Natural killer cell (primary cell): ENCODE measurements at regions not wholly inside any gene's neighbourhood (a gene's known extent, or its start where the extent isn't known, plus 50 kb on each side); places are given as distances from the start of the nearest gene placed in this dataset.

Source experiments
- ATAC-seq, 3 donors: fragments of 150-1000 bp in 2 of 3; fragments of 200-7000 bp in 1 of 3; cut with Tn5 transposase; 1 replicate in 1 of 3; 2 replicates in 2 of 3; pipeline ENCODE4 v1.10.0; 2021; ENCODE audit warnings: mild to moderate bottlenecking in 2 of 3, moderate library complexity in 2 of 3
- DNase-seq, 2 donors: peaks; one replicate each; pipeline versions ENCODE4 v3.0.0 to v3.0.0-alpha.2; 2013 to 2021; ENCODE audit warnings: mixed read lengths in 1 of 2
- H3K27ac ChIP-seq: one replicate; pipeline ENCODE4 v1.5.1; 2013; ENCODE audit warnings: mild to moderate bottlenecking, low read length
- H3K27me3 ChIP-seq: one replicate; pipeline ENCODE4 v1.6.1; 2013; ENCODE audit warnings: low read length; ENCODE audit not compliant: control insufficient read depth, insufficient read depth
- H3K36me3 ChIP-seq: one replicate; pipeline ENCODE4 v1.6.1; 2013; ENCODE audit warnings: low read length; ENCODE audit not compliant: control insufficient read depth, insufficient read depth
- H3K4me1 ChIP-seq: one replicate; pipeline ENCODE4 v1.6.1; 2013; ENCODE audit warnings: low read length; ENCODE audit not compliant: control insufficient read depth, insufficient read depth
- H3K4me3 ChIP-seq: one replicate; pipeline ENCODE4 v1.5.1; 2013; ENCODE audit warnings: low read length
- H3K9me3 ChIP-seq: one replicate; pipeline ENCODE4 v1.6.1; 2013; ENCODE audit warnings: low read length; ENCODE audit not compliant: control insufficient read depth, insufficient read depth
- H3K27ac Mint-ChIP-seq, 2 donors: one replicate each; pipeline ENCODE4 v1.8.0; 2022; ENCODE audit warnings: mild to moderate bottlenecking in 2 of 2, mixed read lengths in 2 of 2, moderate library complexity in 1 of 2
- H3K27me3 Mint-ChIP-seq, 2 donors: one replicate each; pipeline ENCODE4 v1.8.0; 2022; ENCODE audit warnings: low read depth in 2 of 2, mixed read lengths in 2 of 2
- H3K36me3 Mint-ChIP-seq: one replicate; pipeline ENCODE4 v1.8.0; 2022; ENCODE audit warnings: mixed read lengths
- H3K4me1 Mint-ChIP-seq, 2 donors: one replicate each; pipeline ENCODE4 v1.8.0; 2022; ENCODE audit warnings: mixed read lengths in 2 of 2
- H3K4me3 Mint-ChIP-seq: one replicate; pipeline ENCODE4 v1.8.0; 2022; ENCODE audit warnings: mild to moderate bottlenecking, moderate library complexity, mixed read lengths
- H3K9me3 Mint-ChIP-seq, 2 donors: one replicate each; pipeline ENCODE4 v1.8.0; 2022; ENCODE audit warnings: mixed read lengths in 2 of 2
- CTCF ChIP-seq: fragments of 200-600 bp; IDR thresholded peaks from one replicate; pipeline ENCODE4 v1.8.0; 2022; ENCODE audit warnings: antibody characterized with exemption
- WGBS: methylation state at CpG from one replicate; pipeline ENCODE4 v1.1.7; 2013; ENCODE audit warnings: missing lambda C conversion rate; ENCODE audit not compliant: insufficient coverage; 5-methylcytosine and 5-hydroxymethylcytosine counted together
- intact Hi-C: fragments of 100-400 bp; cut with micrococcal nuclease; formaldehyde crosslinking; loops from one replicate; pipeline ENCODE4 v1.14.2; 2022

GRCh38 chr10:78129211-78129610 is 95.5 kb downstream of the RPS24 start:
- Mint-ChIP-seq H3K27me3 (no peaks in the 10 kb centered on the region), H3K4me3 (no peak overlapping the region), H3K27ac (no peak overlapping the region), H3K9me3 (no peaks in the 10 kb centered on the region), H3K4me1 (no peaks in the 10 kb centered on the region), H3K36me3 (no peaks in the 10 kb centered on the region)
- Histone ChIP-seq H3K27ac (no peak overlapping the region), H3K36me3 (no peaks in the 10 kb centered on the region), H3K4me1 (no peaks in the 10 kb centered on the region), H3K4me3 (no peak overlapping the region), H3K27me3 (no peaks in the 10 kb centered on the region), H3K9me3 (no peaks in the 10 kb centered on the region)
- TF ChIP-seq CTCF: no peak
- intact Hi-C loops: no loop called here
- WGBS: 96% methylated on average over 5 of the region's 5 CpGs
- ATAC-seq (no peak), DNase-seq (no peak)

- no peaks in the 10 kb centered on the region for H3K9me3 Mint-ChIP-seq
- H3K36me3 Mint-ChIP-seq: no peaks in the 10 kb centered on the region
- Histone ChIP-seq H3K4me1 (no peaks in the 10 kb centered on the region), H3K27ac (no peak overlapping the region), H3K27me3 (no peaks in the 10 kb centered on the region), H3K9me3 (no peaks in the 10 kb centered on the region), H3K4me3 (no peak overlapping the region), H3K36me3 (no peaks in the 10 kb centered on the region)
- ATAC-seq (no peak), DNase-seq (no peak)
- 88% methylated on average over 9 of the region's 9 CpGs for WGBS
- H3K4me1 Mint-ChIP-seq: no peaks in the 10 kb centered on the region
- peaks cover 0 to 4% of the 10 kb centered on the region in 2 donors for H3K27me3 Mint-ChIP-seq
- no peak overlapping the region for H3K4me3 Mint-ChIP-seq
- H3K27ac Mint-ChIP-seq: no peak overlapping the region
- intact Hi-C loops: no loop called here
- no peak for TF ChIP-seq CTCF
Observed at GRCh38 chr10:78130966-78131710, 97.5 kb downstream of the RPS24 start.

GRCh38 chr10:78134773-78135306 is 101.2 kb downstream of the RPS24 start:
- ATAC-seq: no peak

More at GRCh38 chr10:78134773-78135306, 101.2 kb downstream of the RPS24 start:
- no peaks in the 10 kb centered on the region for H3K4me1 ChIP-seq
- H3K27ac Mint-ChIP-seq: no peak overlapping the region
- WGBS: 91% methylated on average over 10 of the region's 10 CpGs
- H3K36me3 ChIP-seq: no peaks in the 10 kb centered on the region
- H3K9me3 Mint-ChIP-seq: no peaks in the 10 kb centered on the region
- no peaks in the 10 kb centered on the region for H3K36me3 Mint-ChIP-seq
- H3K4me1 Mint-ChIP-seq: no peaks in the 10 kb centered on the region
- DNase-seq: no peak
- no peak overlapping the region for H3K4me3 Mint-ChIP-seq
- no peak for TF ChIP-seq CTCF
- H3K4me3 ChIP-seq: no peak overlapping the region
- no peaks in the 10 kb centered on the region for H3K27me3 ChIP-seq
- H3K27me3 Mint-ChIP-seq: peaks cover 0 to 5% of the 10 kb centered on the region in 2 donors
- no peak overlapping the region for H3K27ac ChIP-seq
- intact Hi-C loops: no loop called here
- H3K9me3 ChIP-seq: no peaks in the 10 kb centered on the region
